GM12892 (cell line): ENCODE measurements at regions not wholly inside any gene's neighbourhood (a gene's known extent, or its start where the extent isn't known, plus 50 kb on each side); places are given as distances from the start of the nearest gene placed in this dataset.
"Not testable (repeated sequence)": the region's sequence is repeated elsewhere in the genome, so short reads cannot be mapped to it uniquely, and the experiment has no call there.

ENCODE experiments used
- POLR2A ChIP-seq: IDR thresholded peaks from 2 replicates; pipeline ENCODE4 v1.6.1; 2011; ENCODE audit warnings: low read depth, low read length, control low read depth
- POLR2AphosphoS5 ChIP-seq: IDR thresholded peaks from 2 replicates; pipeline ENCODE4 v1.6.1; 2011; ENCODE audit warnings: low read depth, low read length, control low read depth
- TAF1 ChIP-seq: IDR thresholded peaks from 2 replicates; pipeline ENCODE4 v1.6.1; 2011; ENCODE audit warnings: low read depth, mild to moderate bottlenecking, control low read depth, low read length, borderline replicate concordance

- TF ChIP-seq POLR2A, POLR2AphosphoS5, TAF1: not testable (repeated sequence)
Measured at GRCh38 chr17:30711176-30711575, 113.3 kb downstream of the CRLF3 start.
